OCI-LY3 (cell line): ENCODE measurements at regions not wholly inside any gene's neighbourhood (a gene's known extent, or its start where the extent isn't known, plus 50 kb on each side); places are given as distances from the start of the nearest gene placed in this dataset.
"Not testable (repeated sequence)": the region's sequence is repeated elsewhere in the genome, so short reads cannot be mapped to it uniquely, and the experiment has no call there.

Source experiments
- H2AFZ ChIP-seq: fragments of 200-600, 300-600 bp; shearing (Covaris generic); 2 replicates; pipeline ENCODE4 v1.6.0; 2014; ENCODE audit warnings: antibody characterized with exemption, low read depth, low read length
- H3K27ac ChIP-seq: fragments of 200-600, 300-600 bp; sonication (generic); 2 replicates; pipeline ENCODE4 v1.5.1; 2014; ENCODE audit warnings: mild to moderate bottlenecking, low read length, moderate library complexity, mixed read lengths
- H3K27me3 ChIP-seq: fragments of 200-600, 300-600 bp; sonication (generic); 2 replicates; pipeline ENCODE4 v1.6.1; 2014; ENCODE audit warnings: low read depth, low read length, mixed read lengths
- H3K36me3 ChIP-seq: fragments of 200-600, 300-600 bp; sonication (generic); replicated peaks from 2 replicates; pipeline ENCODE3; 2014; ENCODE audit warnings: low read depth, low read length, mixed read lengths
- H3K4me1 ChIP-seq: fragments of 300-600, 200-600 bp; sonication (generic); 2 replicates; pipeline ENCODE4 v1.6.1; 2014; ENCODE audit warnings: low read length, mixed read lengths
- H3K4me2 ChIP-seq: fragments of 200-600, 300-600 bp; sonication (generic); 2 replicates; pipeline ENCODE4 v1.6.1; 2014; ENCODE audit warnings: low read length, mixed read lengths
- H3K4me3 ChIP-seq: fragments of 300-600, 200-600 bp; sonication (generic); 2 replicates; pipeline ENCODE4 v1.5.1; 2014; ENCODE audit warnings: antibody characterized with exemption, mild to moderate bottlenecking, low read length, moderate library complexity
- H3K79me2 ChIP-seq: fragments of 300-600, 200-600 bp; shearing (Covaris generic); 2 replicates; pipeline ENCODE4 v1.6.1; 2014; ENCODE audit warnings: mild to moderate bottlenecking, low read length, mixed read lengths
- H3K9ac ChIP-seq: fragments of 300-600, 200-600 bp; shearing (Covaris generic); 2 replicates; pipeline ENCODE4 v1.6.0; 2014; ENCODE audit warnings: mild to moderate bottlenecking, low read length, moderate library complexity
- H3K9me3 ChIP-seq: fragments of 200-600, 300-600 bp; shearing (Covaris generic); 2 replicates; pipeline ENCODE4 v1.6.1; 2014; ENCODE audit warnings: low read length, mixed read lengths; ENCODE audit not compliant: insufficient read depth
- H4K20me1 ChIP-seq: fragments of 200-600, 300-600 bp; sonication (generic); 2 replicates; pipeline ENCODE4 v1.6.1; 2016; ENCODE audit warnings: low read length, mixed read lengths; ENCODE audit not compliant: insufficient read depth
- EZH2phosphoT487 ChIP-seq: fragments of 200-600 bp; shearing (Covaris generic); IDR thresholded peaks from 2 replicates; pipeline ENCODE4 v1.6.1; 2018; ENCODE audit warnings: antibody characterized with exemption, mixed run types, low read depth
- TF ChIP-seq, protein P1 (sequence below): fragments of 200-600, 300-600 bp; sonication (generic); IDR thresholded peaks from 2 replicates; pipeline ENCODE4 v1.5.1; 2014; ENCODE audit warnings: antibody characterized with exemption, low read length, low read depth

DNA sequence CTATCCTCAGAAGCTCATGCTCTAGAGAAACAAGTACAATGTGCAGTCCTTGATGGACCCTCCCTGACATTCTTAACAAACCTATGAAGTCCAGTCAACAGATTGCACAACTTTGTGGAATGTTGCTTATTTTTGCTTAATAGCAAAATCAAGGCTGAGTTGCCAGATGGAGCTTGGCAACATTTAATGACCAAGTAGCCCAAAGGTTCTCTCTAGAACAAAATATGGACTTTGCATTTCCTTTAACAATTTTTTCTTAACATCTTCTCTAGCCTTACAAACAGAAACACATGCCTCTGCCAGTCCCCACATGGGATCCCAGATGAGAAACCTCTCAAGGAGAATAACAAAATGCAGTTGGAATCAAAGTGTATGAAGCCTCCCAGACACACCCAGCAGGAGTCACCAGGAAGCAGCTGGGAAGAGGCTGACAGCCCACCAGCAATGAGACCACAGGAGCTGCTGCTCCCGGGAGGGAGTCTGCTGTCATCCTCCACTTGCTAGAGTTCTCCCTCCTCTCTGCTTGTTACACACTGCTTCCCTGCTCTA, 422.5 kb upstream of the CDIN1 start:
- no peaks in the 10 kb centered on the region for H3K9me3 ChIP-seq
- H3K9ac ChIP-seq, result no peak overlapping the region
- no peaks in the 10 kb centered on the region for H3K27me3 ChIP-seq
- TF ChIP-seq EZH2phosphoT487, result no peak
- H3K4me3 ChIP-seq, result no peak overlapping the region
- H3K79me2 ChIP-seq, result no peaks in the 10 kb centered on the region
- H3K4me1 ChIP-seq, result no peaks in the 10 kb centered on the region
- no peaks in the 10 kb centered on the region for H4K20me1 ChIP-seq
- H3K27ac ChIP-seq, result no peak overlapping the region
- H3K4me2 ChIP-seq, result no peak overlapping the region
- H2AFZ ChIP-seq, result no peak overlapping the region
- no peaks in the 10 kb centered on the region for H3K36me3 ChIP-seq

DNA sequence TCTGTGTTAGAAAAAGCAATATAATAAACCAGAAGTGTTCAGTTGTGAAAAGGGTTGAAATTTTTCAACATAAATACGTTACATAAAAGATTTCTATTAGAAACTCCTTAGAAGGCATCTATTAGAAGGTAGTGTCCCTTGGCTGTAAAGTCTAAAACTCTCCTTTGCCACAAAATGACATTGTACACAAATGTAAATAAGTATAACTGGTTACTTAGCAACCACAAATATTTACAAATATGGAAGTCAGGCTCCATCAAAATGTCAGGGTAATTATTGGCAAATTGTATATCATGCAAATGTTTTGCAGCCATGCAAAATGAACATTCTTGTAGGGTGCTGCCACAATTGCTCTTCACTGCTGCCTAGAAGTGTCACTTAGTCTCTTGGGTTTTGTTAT, 419.1 kb upstream of the CDIN1 start:
- Histone ChIP-seq H3K4me3 (no peak overlapping the region), H3K27me3 (no peaks in the 10 kb centered on the region), H4K20me1 (no peaks in the 10 kb centered on the region), H3K79me2 (no peaks in the 10 kb centered on the region), H3K36me3 (no peaks in the 10 kb centered on the region), H3K27ac (no peak overlapping the region), H3K4me2 (no peak overlapping the region), H2AFZ (no peak overlapping the region), H3K4me1 (no peaks in the 10 kb centered on the region), H3K9ac (no peak overlapping the region), H3K9me3 (no peaks in the 10 kb centered on the region)
- TF ChIP-seq, protein P1, sequence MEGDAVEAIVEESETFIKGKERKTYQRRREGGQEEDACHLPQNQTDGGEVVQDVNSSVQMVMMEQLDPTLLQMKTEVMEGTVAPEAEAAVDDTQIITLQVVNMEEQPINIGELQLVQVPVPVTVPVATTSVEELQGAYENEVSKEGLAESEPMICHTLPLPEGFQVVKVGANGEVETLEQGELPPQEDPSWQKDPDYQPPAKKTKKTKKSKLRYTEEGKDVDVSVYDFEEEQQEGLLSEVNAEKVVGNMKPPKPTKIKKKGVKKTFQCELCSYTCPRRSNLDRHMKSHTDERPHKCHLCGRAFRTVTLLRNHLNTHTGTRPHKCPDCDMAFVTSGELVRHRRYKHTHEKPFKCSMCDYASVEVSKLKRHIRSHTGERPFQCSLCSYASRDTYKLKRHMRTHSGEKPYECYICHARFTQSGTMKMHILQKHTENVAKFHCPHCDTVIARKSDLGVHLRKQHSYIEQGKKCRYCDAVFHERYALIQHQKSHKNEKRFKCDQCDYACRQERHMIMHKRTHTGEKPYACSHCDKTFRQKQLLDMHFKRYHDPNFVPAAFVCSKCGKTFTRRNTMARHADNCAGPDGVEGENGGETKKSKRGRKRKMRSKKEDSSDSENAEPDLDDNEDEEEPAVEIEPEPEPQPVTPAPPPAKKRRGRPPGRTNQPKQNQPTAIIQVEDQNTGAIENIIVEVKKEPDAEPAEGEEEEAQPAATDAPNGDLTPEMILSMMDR, result no peak
- TF ChIP-seq EZH2phosphoT487, result no peak

DNA sequence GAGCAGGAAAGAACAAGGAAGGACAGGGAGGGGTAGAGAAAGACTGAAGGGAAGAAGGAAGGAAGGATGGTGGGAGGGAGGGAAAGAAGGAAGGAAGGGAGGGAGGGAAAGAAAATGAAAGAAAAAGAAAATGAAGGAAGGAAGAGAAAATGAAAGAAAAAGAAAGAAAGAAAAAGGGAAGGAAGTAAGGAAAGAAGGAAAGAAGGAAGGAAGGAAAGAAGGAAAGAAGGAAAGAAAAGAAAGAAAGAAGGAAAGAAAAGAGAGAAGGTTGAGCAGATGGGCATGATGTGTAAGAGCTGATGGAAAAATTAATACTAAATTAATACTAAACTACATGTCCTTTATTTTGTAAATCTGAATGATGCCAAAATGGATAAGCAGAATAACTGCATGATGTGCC, 418.3 kb upstream of the CDIN1 start:
- Histone ChIP-seq H3K9ac (no peak overlapping the region), H3K4me3 (no peak overlapping the region), H3K4me2 (no peak overlapping the region), H2AFZ (no peak overlapping the region), H3K27me3 (no peaks in the 10 kb centered on the region), H3K36me3 (no peaks in the 10 kb centered on the region), H3K4me1 (no peaks in the 10 kb centered on the region), H4K20me1 (no peaks in the 10 kb centered on the region), H3K9me3 (no peaks in the 10 kb centered on the region), H3K27ac (no peak overlapping the region), H3K79me2 (no peaks in the 10 kb centered on the region)
- no peak for TF ChIP-seq EZH2phosphoT487
- TF ChIP-seq, protein P1, result no peak

DNA sequence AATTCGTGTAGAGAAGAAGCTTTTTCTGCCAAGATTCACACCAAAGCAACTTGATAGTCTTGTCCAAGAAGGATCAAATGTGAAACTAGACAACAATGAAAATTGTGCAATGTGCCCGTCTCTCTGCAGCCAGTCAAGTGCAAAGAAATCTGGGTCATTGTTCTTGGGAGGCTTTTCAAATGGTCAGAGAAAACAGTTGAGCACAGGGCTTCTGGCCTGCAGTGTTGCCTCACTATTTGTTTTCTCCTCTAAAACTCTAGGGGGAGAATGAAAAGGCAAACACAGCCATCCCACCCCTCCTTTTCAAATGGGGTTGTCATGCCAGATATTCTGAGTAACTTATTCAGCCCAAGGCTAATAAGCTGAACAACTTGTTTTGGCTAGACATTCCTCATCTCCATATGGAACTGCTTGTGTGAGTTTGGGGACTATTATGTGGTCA, 417.6 kb upstream of the CDIN1 start:
- no peaks in the 10 kb centered on the region for H3K9me3 ChIP-seq
- no peaks in the 10 kb centered on the region for H3K4me1 ChIP-seq
- no peak overlapping the region for H3K4me3 ChIP-seq
- no peak overlapping the region for H3K9ac ChIP-seq
- H2AFZ ChIP-seq, result no peak overlapping the region
- no peak overlapping the region for H3K4me2 ChIP-seq
- no peaks in the 10 kb centered on the region for H3K79me2 ChIP-seq
- no peaks in the 10 kb centered on the region for H3K36me3 ChIP-seq
- TF ChIP-seq, protein P1, result no peak
- no peak for TF ChIP-seq EZH2phosphoT487
- H4K20me1 ChIP-seq, result no peaks in the 10 kb centered on the region
- H3K27ac ChIP-seq, result no peak overlapping the region
- H3K27me3 ChIP-seq, result no peaks in the 10 kb centered on the region

DNA sequence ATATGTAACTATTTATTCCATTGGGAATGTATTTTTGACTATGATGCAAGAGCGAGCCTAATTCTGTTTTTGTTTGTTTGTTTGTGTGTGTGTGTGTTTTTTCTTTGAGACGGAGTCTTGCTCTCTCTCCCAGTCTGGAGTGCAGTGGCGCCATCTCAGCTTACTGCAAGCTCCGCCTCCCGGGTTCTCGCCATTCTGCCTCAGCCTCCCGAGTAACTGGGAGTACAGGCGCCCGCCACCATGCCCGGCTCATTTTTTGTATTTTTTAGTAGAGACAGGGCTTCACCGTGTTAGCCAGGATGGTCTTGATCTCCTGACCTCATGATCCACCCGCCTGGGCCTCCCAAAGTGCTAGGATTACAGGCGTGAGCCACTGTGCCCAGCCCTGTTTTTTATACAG, 415.4 kb upstream of the CDIN1 start:
- not testable (repeated sequence) for H3K27me3 ChIP-seq, H3K36me3 ChIP-seq, H3K27ac ChIP-seq, H3K4me3 ChIP-seq, H3K4me1 ChIP-seq, H3K9me3 ChIP-seq, H2AFZ ChIP-seq, H4K20me1 ChIP-seq, H3K9ac ChIP-seq, H3K4me2 ChIP-seq, H3K79me2 ChIP-seq
